H4 (cell line): ENCODE measurements at regions not wholly inside any gene's neighbourhood (a gene's known extent, or its start where the extent isn't known, plus 50 kb on each side); places are given as distances from the start of the nearest gene placed in this dataset.

Source experiments
- DNase-seq: peaks from one replicate; pipeline ENCODE4 v3.0.0-alpha.2; 2015; ENCODE audit warnings: low spot score

DNA sequence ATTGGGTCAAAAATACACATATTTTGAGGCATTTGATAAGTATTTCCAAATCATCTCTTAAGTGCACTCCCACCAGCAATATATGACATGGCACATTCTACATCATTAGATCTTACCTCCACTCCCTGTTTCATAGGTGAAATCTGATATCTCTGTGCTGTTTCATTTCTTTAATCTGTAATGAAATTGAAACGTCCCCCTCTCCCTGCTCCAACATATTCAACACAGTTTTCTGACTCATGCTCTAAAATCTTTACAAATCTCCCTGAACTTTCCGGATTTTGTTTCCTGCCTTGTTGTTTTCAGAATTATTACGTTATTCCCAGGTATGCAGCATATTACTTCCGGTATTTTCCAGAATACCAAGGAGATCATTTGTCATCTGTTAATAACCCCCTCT, 66.1 kb upstream of the AKT3 start:
- DNase-seq = no peak

DNA sequence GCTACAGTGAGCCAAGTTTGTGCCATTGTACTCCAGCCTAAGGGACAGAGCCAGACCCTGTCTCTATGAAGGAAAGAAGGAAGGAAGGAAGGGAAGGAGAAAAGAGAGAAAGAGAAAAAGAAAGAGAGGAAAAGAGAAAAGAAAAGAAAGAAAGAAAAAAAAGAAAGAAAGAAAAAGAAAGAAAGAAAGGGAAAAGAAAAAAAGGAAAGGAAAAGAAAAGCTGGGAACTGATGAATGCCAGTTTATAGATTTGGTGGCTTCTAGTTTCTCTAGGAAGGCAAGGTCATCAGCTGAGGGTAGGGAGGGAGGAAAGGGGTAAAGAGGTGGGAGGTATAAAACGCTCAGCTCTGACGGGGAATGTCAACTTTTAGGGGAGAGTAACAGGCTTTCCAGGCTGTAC, 62.3 kb upstream of the AKT3 start:
- DNase-seq = no peak

DNA sequence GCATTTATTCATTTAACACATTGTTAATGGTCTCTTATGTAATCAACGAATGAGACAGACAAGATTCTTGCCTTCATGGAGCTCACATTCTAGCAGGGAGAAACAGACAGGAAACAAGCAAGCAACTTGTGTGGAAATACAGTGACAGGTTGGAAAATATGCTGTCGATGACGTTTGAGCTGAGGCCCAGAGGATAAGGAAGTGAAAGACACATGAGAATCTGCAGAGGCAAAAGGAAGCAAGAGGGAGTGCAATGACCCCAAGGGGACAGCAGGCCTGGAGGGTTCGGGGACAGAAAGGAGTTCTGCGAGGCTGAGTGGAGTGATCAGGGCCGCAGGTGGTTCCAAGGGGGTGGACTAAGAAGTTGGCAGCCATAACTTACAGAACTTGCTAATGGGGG, 60.6 kb upstream of the AKT3 start:
- no peak for DNase-seq

DNA sequence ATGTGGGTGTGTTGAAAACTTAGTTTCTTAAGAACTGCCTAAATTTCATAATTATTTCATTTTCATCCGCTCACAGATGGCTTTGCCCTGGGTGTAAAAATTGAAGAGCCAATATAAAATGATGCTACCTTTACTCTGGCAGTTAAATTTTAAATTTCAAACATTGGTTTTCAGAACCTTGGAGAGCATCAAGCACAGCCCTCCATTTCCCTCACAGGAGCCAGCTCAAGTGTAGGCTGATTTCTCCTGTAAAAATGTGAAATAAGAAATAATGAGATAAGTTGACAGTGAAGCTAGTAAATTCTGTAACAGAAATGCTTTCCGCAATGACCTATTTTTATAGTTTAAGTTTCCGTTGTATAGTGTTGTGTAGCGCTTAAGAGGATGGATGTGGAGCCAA, 53.9 kb upstream of the AKT3 start:
- DNase-seq = no peak

DNA sequence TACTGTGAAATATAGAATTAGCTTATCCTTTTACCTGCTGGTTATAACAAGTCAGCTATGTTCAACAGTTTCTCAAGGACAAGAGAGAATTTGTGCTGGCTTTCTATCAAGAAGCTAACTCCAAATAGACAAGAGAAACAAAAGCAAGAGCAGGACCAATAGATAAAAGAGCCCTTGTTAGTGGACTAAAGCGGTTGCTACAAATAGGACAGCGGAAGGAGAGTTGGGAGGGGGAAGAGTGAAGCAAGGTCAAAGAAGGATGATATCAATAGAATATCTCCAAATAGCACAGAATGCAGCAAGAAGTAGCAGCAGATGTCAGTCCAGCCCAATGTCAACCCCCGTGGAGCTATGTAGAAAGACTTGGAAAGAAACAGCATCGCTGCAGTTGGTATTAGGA, 53.0 kb upstream of the AKT3 start:
- DNase-seq = no peak

DNA sequence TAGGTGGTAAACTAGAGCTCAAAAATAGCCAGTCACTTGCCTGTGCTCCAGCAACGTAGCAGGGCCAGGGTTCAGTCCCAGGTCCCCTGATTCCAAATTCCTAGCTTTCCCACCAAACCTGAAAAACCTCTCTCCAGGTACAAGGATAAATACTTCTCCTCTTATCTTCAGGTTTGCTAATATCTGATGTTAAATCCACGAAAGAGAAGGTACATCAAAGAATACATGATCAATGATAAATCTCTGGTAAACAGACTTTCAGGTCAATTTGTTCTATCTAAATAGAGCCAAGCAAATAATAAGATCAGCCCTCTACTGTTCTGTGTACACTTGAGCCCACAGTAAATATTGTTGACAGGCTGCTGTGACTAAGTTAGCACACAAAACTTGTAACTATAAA, 52.1 kb upstream of the AKT3 start:
- DNase-seq = no peak
